Transverse colon (tissue), 4 donors: ENCODE measurements at regions not wholly inside any gene's neighbourhood (a gene's known extent, or its start where the extent isn't known, plus 50 kb on each side); places are given as distances from the start of the nearest gene placed in this dataset.

Experiments
- DNase-seq: peaks from one replicate; pipeline ENCODE4 v3.0.0-alpha.2; 2019
- H3K27ac ChIP-seq, 4 donors: fragments of 200-600 bp; sonication (generic); 2 replicates each; pipeline ENCODE4 v1.5.1; 2016 to 2018; ENCODE audit warnings: inconsistent platforms in 4 of 4
- H3K27me3 ChIP-seq: fragments of 200-600 bp; sonication (generic); 2 replicates; pipeline ENCODE4 v1.5.1; 2017; ENCODE audit warnings: inconsistent platforms
- H3K36me3 ChIP-seq, 4 donors: fragments of 200-600 bp; sonication (generic); 2 replicates each; pipeline ENCODE4 v1.5.1; 2017 to 2019; ENCODE audit warnings: inconsistent platforms in 4 of 4
- H3K4me1 ChIP-seq, 4 donors: fragments of 200-600 bp; sonication (generic); 2 replicates each; pipeline ENCODE4 v1.5.1; 2017 to 2020; ENCODE audit warnings: inconsistent platforms in 4 of 4
- H3K4me3 ChIP-seq, 4 donors: fragments of 200-600 bp; sonication (generic); 1 replicate in 1 of 4; 2 replicates in 3 of 4; pipeline versions ENCODE4 v1.5.1 to v1.6.1; 2017 to 2019; ENCODE audit warnings: inconsistent platforms in 4 of 4
- H3K9me3 ChIP-seq, 2 donors: fragments of 200-600 bp; sonication (generic); 2 replicates each; pipeline ENCODE4 v1.5.1; 2017 to 2019; ENCODE audit warnings: inconsistent platforms in 2 of 2
- CTCF ChIP-seq, 5 experiments: fragments of 200-600 bp in 3 of 5; fragments of 450-650 bp in 2 of 5; sonication (generic) in 3 of 5; IDR thresholded peaks; 1 replicate in 2 of 5; 2 replicates in 3 of 5; pipeline ENCODE4 v1.5.1; 2016 to 2017; ENCODE audit warnings: antibody characterized with exemption in 5 of 5, inconsistent platforms in 3 of 5, mild to moderate bottlenecking in 2 of 5, moderate library complexity in 1 of 5
- EP300 ChIP-seq: sonication (generic); formaldehyde crosslinking; IDR thresholded peaks from one replicate; pipeline ENCODE4 v1.6.1; 2017; ENCODE audit warnings: antibody characterized with exemption, low read depth
- POLR2A ChIP-seq: fragments of 450-650 bp; IDR thresholded peaks from one replicate; pipeline ENCODE4 v1.6.1; 2016; ENCODE audit warnings: antibody characterized with exemption, mild to moderate bottlenecking, moderate library complexity
- POLR2AphosphoS5 ChIP-seq, 3 donors: sonication (generic); formaldehyde crosslinking; IDR thresholded peaks; one replicate each; pipeline ENCODE4 v1.6.1; 2016; ENCODE audit warnings: antibody characterized with exemption in 3 of 3
- WGBS, 2 donors: methylation state at CpG; one replicate each; pipeline ENCODE4 v1.1.5; 2018; ENCODE audit warnings: low coverage in 1 of 2; 5-methylcytosine and 5-hydroxymethylcytosine counted together
- in situ Hi-C, 4 donors: fragments of 200-750 bp; cut with MboI; loops; one replicate each; pipeline versions ENCODE4 v1.15.0 to v1.15.1; 2017; ENCODE audit warnings: low sequenced_read_pairs in 3 of 4, low pct_ligation_motif_present in 1 of 4, low pct_unique_long_range_greater_than_20kb in 1 of 4
- intact Hi-C: fragments of 100-400 bp; cut with DNase I; formaldehyde crosslinking; loops from one replicate; pipeline ENCODE4 v1.15.1; 2023; ENCODE audit warnings: low total_unique reads

- Histone ChIP-seq H3K27ac (no peak overlapping the region), H3K36me3 (no peaks in the 10 kb centered on the region), H3K27me3 (no peaks in the 10 kb centered on the region), H3K4me1 (no peaks in the 10 kb centered on the region), H3K9me3 (no peaks in the 10 kb centered on the region), H3K4me3 (no peak overlapping the region)
- intact Hi-C loops (no loop called here), in situ Hi-C loops (no loop called here)
- TF ChIP-seq POLR2AphosphoS5 (IDR thresholded peaks at IDR 0.05) (no peak), EP300 (no peak), POLR2A (no peak), CTCF (IDR thresholded peaks at IDR 0.05) (no peak)
- 65 to 74% methylated on average over 3 of the region's 3 CpGs for WGBS, 2 donors
- no peak for DNase-seq
Measured at GRCh38 chr15:91564631-91565030, 288.9 kb upstream of the SLCO3A1 start.

GRCh38 chr15:91566141-91566540 lies 287.4 kb upstream of the SLCO3A1 start:
- Histone ChIP-seq H3K4me1 (no peaks in the 10 kb centered on the region), H3K9me3 (no peaks in the 10 kb centered on the region), H3K27ac (no peak overlapping the region), H3K36me3 (no peaks in the 10 kb centered on the region), H3K27me3 (no peaks in the 10 kb centered on the region), H3K4me3 (no peak overlapping the region)
- in situ Hi-C loops (no loop called here), intact Hi-C loops (no loop called here)
- TF ChIP-seq POLR2AphosphoS5 (IDR thresholded peaks at IDR 0.05) = no peak
- no peak for TF ChIP-seq EP300
- no peak for TF ChIP-seq CTCF (IDR thresholded peaks at IDR 0.05)
- TF ChIP-seq POLR2A = no peak
- 78 to 81% methylated on average over 4 of the region's 4 CpGs for WGBS, 2 donors
- DNase-seq = no peak

- intact Hi-C loops = no loop called here
- no peak for TF ChIP-seq EP300
- TF ChIP-seq CTCF (IDR thresholded peaks at IDR 0.05) = no peak
- no peak for TF ChIP-seq POLR2A
- no peak for TF ChIP-seq POLR2AphosphoS5 (IDR thresholded peaks at IDR 0.05)
- WGBS, 2 donors = 63% methylated on average over 2 of the region's 2 CpGs
- Histone ChIP-seq H3K4me3 (no peak overlapping the region), H3K9me3 (no peaks in the 10 kb centered on the region), H3K4me1 (no peaks in the 10 kb centered on the region), H3K27ac (no peak overlapping the region), H3K36me3 (no peaks in the 10 kb centered on the region), H3K27me3 (no peaks in the 10 kb centered on the region)
- DNase-seq = no peak
- in situ Hi-C loops = no loop called here
Measured at GRCh38 chr15:91568036-91568435, 285.5 kb upstream of the SLCO3A1 start.

- intact Hi-C loops = no loop called here
- WGBS, 2 donors = 57 to 80% methylated on average over 2 to 5 of the region's 5 CpGs
Measured at GRCh38 chr15:91572110-91572509, 281.4 kb upstream of the SLCO3A1 start.

More at GRCh38 chr15:91572110-91572509, 281.4 kb upstream of the SLCO3A1 start:
- no peaks in the 10 kb centered on the region for H3K36me3 ChIP-seq
- no peaks in the 10 kb centered on the region for H3K4me1 ChIP-seq
- no peaks in the 10 kb centered on the region for H3K9me3 ChIP-seq
- H3K27ac ChIP-seq = no peak overlapping the region
- DNase-seq = no peak
- TF ChIP-seq EP300 (no peak), POLR2AphosphoS5 (IDR thresholded peaks at IDR 0.05) (no peak), CTCF (IDR thresholded peaks at IDR 0.05) (no peak), POLR2A (no peak)
- in situ Hi-C loops = no loop called here
- no peaks in the 10 kb centered on the region for H3K27me3 ChIP-seq
- H3K4me3 ChIP-seq = no peak overlapping the region
